Common myeloid progenitor, CD34-positive (primary cell): ENCODE measurements at regions not wholly inside any gene's neighbourhood (a gene's known extent, or its start where the extent isn't known, plus 50 kb on each side); places are given as distances from the start of the nearest gene placed in this dataset.

ENCODE experiments used
- CTCF ChIA-PET: fragments of 350-600 bp; sonication (Branson Sonifier 250); formaldehyde crosslinking; loops from one replicate; lab custom pipeline; 2021; ENCODE audit warnings: antibody characterized with exemption; lab: Charles Lee
- POLR2A ChIA-PET: fragments of 350-600 bp; sonication (Branson Sonifier 250); formaldehyde crosslinking; loops from one replicate; lab custom pipeline; 2021; ENCODE audit warnings: antibody characterized with exemption; lab: Charles Lee
- DNase-seq, 3 donors: peaks; one replicate each; pipeline versions ENCODE4 v3.0.0 to v3.0.0-alpha.2; 2013
- H3K27ac ChIP-seq, 2 experiments: 1 replicate in 1 of 2; 2 replicates in 1 of 2; pipeline ENCODE4 v1.7.0; 2013; ENCODE audit warnings: inconsistent platforms in 2 of 2, low read length in 2 of 2, mild to moderate bottlenecking in 2 of 2, low read depth in 1 of 2, moderate library complexity in 1 of 2; ENCODE audit not compliant: severe bottlenecking in 2 of 2, insufficient read depth in 1 of 2, poor library complexity in 1 of 2
- H3K27me3 ChIP-seq, 5 experiments: replicated peaks in 2 of 5; 1 replicate in 3 of 5; 2 replicates in 2 of 5; pipeline versions ENCODE4 v1.6.1 to v1.7.0; 2013; ENCODE audit warnings: low read length in 4 of 5, mild to moderate bottlenecking in 2 of 5, moderate library complexity in 2 of 5, inconsistent platforms in 1 of 5; ENCODE audit not compliant: insufficient read depth in 5 of 5, control insufficient read depth in 4 of 5
- H3K36me3 ChIP-seq, 4 experiments: 1 replicate in 2 of 4; 2 replicates in 2 of 4; pipeline versions ENCODE4 v1.6.1 to v1.7.0; 2013; ENCODE audit warnings: low read length in 3 of 4, control low read depth in 1 of 4, mild to moderate bottlenecking in 1 of 4; ENCODE audit not compliant: control insufficient read depth in 4 of 4, insufficient read depth in 4 of 4
- H3K4me1 ChIP-seq, 4 experiments: 1 replicate in 3 of 4; 2 replicates in 1 of 4; pipeline versions ENCODE4 v1.6.1 to v1.7.1; 2013; ENCODE audit warnings: low read length in 3 of 4, mild to moderate bottlenecking in 3 of 4, control low read depth in 1 of 4, inconsistent platforms in 1 of 4, moderate library complexity in 1 of 4; ENCODE audit not compliant: control insufficient read depth in 4 of 4, insufficient read depth in 4 of 4; ENCODE audit errors: control extremely low read depth in 1 of 4
- H3K4me3 ChIP-seq, 7 experiments: 1 replicate in 4 of 7; 2 replicates in 3 of 7; pipeline versions ENCODE4 v1.5.1 to v1.7.0; 2013; ENCODE audit warnings: mild to moderate bottlenecking in 7 of 7, low read length in 6 of 7, moderate library complexity in 6 of 7, inconsistent platforms in 2 of 7, low read depth in 2 of 7, control low read depth in 1 of 7; ENCODE audit not compliant: insufficient read depth in 4 of 7, control insufficient read depth in 1 of 7; ENCODE audit errors: extremely low read depth in 1 of 7
- H3K9me3 ChIP-seq, 5 experiments: 1 replicate in 4 of 5; 2 replicates in 1 of 5; pipeline versions ENCODE4 v1.6.1 to v1.7.1; 2013; ENCODE audit warnings: low read length in 4 of 5, mild to moderate bottlenecking in 2 of 5, inconsistent platforms in 1 of 5, low read depth in 1 of 5, moderate library complexity in 1 of 5; ENCODE audit not compliant: control insufficient read depth in 4 of 5, insufficient read depth in 2 of 5; ENCODE audit errors: control extremely low read depth in 1 of 5
- WGBS: methylation state at CpG from one replicate; pipeline ENCODE4 v1.1.5; 2013; ENCODE audit not compliant: insufficient coverage; 5-methylcytosine and 5-hydroxymethylcytosine counted together

GRCh38 chr2:21281791-21282514, 158.2 kb downstream of the TDRD15 start:
- Histone ChIP-seq H3K27me3 (no peaks in the 10 kb centered on the region), H3K36me3 (no peaks in the 10 kb centered on the region), H3K9me3 (no peaks in the 10 kb centered on the region), H3K4me1 (no peaks in the 10 kb centered on the region), H3K4me3 (no peak overlapping the region), H3K27ac (no peak overlapping the region)
- no peak for DNase-seq
- ChIA-PET POLR2A (interaction anchor here (0.6 kb wide), 1 partner anchor 96 kb away, joined by 3 read pairs; no protein-coding TSS in a partner anchor), CTCF (interaction anchor here (0.6 to 1.0 kb wide), 2 partner anchors 8 to 36 kb away, joined by 3 read pairs; no protein-coding TSS in a partner anchor)
- 89% methylated on average over 6 of the region's 8 CpGs for WGBS

- H3K4me1 ChIP-seq: no peaks in the 10 kb centered on the region
- no peaks in the 10 kb centered on the region for H3K27me3 ChIP-seq
- 100% methylated on average over 1 of the region's 2 CpGs for WGBS
- H3K9me3 ChIP-seq: no peaks in the 10 kb centered on the region
- H3K36me3 ChIP-seq: no peaks in the 10 kb centered on the region
- no peak overlapping the region for H3K27ac ChIP-seq
- ChIA-PET CTCF (interaction anchor here (1.0 kb wide), 1 partner anchor 8 kb away, joined by 3 read pairs; no protein-coding TSS in a partner anchor), POLR2A (interaction anchor here (0.6 kb wide), 1 partner anchor 96 kb away, joined by 3 read pairs; no protein-coding TSS in a partner anchor)
- DNase-seq: no peak
- H3K4me3 ChIP-seq: no peak overlapping the region
Observed at GRCh38 chr2:21282515-21282898, 158.7 kb downstream of the TDRD15 start.

- 92% methylated on average over 2 of the region's 2 CpGs for WGBS
- CTCF ChIA-PET: interaction anchor here (0.6 kb wide), 1 partner anchor 137 kb away, joined by 4 read pairs; no protein-coding TSS in a partner anchor
- Histone ChIP-seq H3K27ac (no peak overlapping the region), H3K9me3 (no peaks in the 10 kb centered on the region), H3K27me3 (no peaks in the 10 kb centered on the region), H3K4me1 (no peaks in the 10 kb centered on the region), H3K36me3 (no peaks in the 10 kb centered on the region), H3K4me3 (no peak overlapping the region)
- POLR2A ChIA-PET: no interaction called here
- no peak for DNase-seq
Observed at GRCh38 chr2:21288299-21288698, 164.5 kb downstream of the TDRD15 start.

GRCh38 chr2:21288739-21289520, 165.2 kb downstream of the TDRD15 start:
- 100% methylated on average over 3 of the region's 8 CpGs for WGBS

GRCh38 chr2:21289551-21289950, 165.8 kb downstream of the TDRD15 start:
- no peaks in the 10 kb centered on the region for H3K27me3 ChIP-seq
- no peaks in the 10 kb centered on the region for H3K9me3 ChIP-seq
- CTCF ChIA-PET: no interaction called here
- POLR2A ChIA-PET: no interaction called here
- no peaks in the 10 kb centered on the region for H3K4me1 ChIP-seq
- no peaks in the 10 kb centered on the region for H3K36me3 ChIP-seq
- WGBS: 100% methylated on average over 3 of the region's 3 CpGs
- H3K27ac ChIP-seq: no peak overlapping the region
- DNase-seq: no peak
- no peak overlapping the region for H3K4me3 ChIP-seq

More at GRCh38 chr2:21288739-21289520, 165.2 kb downstream of the TDRD15 start:
- H3K27ac ChIP-seq: no peak overlapping the region
- ChIA-PET POLR2A (no interaction called here), CTCF (interaction anchor here (0.6 kb wide), 1 partner anchor 137 kb away, joined by 4 read pairs; no protein-coding TSS in a partner anchor)
- H3K9me3 ChIP-seq: no peaks in the 10 kb centered on the region
- no peak overlapping the region for H3K4me3 ChIP-seq
- DNase-seq: no peak
- H3K36me3 ChIP-seq: no peaks in the 10 kb centered on the region
- no peaks in the 10 kb centered on the region for H3K27me3 ChIP-seq
- H3K4me1 ChIP-seq: no peaks in the 10 kb centered on the region

GRCh38 chr2:21289989-21290388, 166.2 kb downstream of the TDRD15 start:
- CTCF ChIA-PET: no interaction called here
- H3K9me3 ChIP-seq: no peaks in the 10 kb centered on the region
- no peak for DNase-seq
- no peak overlapping the region for H3K4me3 ChIP-seq
- H3K4me1 ChIP-seq: no peaks in the 10 kb centered on the region
- H3K27me3 ChIP-seq: no peaks in the 10 kb centered on the region
- H3K27ac ChIP-seq: no peak overlapping the region
- no peaks in the 10 kb centered on the region for H3K36me3 ChIP-seq
- POLR2A ChIA-PET: no interaction called here
- 96% methylated on average over 3 of the region's 3 CpGs for WGBS

GRCh38 chr2:21291426-21291825, 167.7 kb downstream of the TDRD15 start:
- H3K9me3 ChIP-seq: no peaks in the 10 kb centered on the region
- no peaks in the 10 kb centered on the region for H3K4me1 ChIP-seq
- no peak overlapping the region for H3K27ac ChIP-seq
- CTCF ChIA-PET: interaction anchor here (1.2 kb wide), 1 partner anchor 16 kb away, joined by 3 read pairs; no protein-coding TSS in a partner anchor
- WGBS: 100% methylated on average over 1 of the region's 1 CpG
- H3K36me3 ChIP-seq: no peaks in the 10 kb centered on the region
- no peak for DNase-seq
- POLR2A ChIA-PET: no interaction called here
- H3K4me3 ChIP-seq: no peak overlapping the region
- peaks cover 0 to 2% (median 0%) of the 10 kb centered on the region in 5 experiments for H3K27me3 ChIP-seq
